ENCODE measurements at regions not wholly inside any gene's neighbourhood (a gene's known extent, or its start where the extent isn't known, plus 50 kb on each side); places are given as distances from the start of the nearest gene placed in this dataset.
"Not testable (repeated sequence)": the region's sequence is repeated elsewhere in the genome, so short reads cannot be mapped to it uniquely, and the experiment has no call there.

DNA sequence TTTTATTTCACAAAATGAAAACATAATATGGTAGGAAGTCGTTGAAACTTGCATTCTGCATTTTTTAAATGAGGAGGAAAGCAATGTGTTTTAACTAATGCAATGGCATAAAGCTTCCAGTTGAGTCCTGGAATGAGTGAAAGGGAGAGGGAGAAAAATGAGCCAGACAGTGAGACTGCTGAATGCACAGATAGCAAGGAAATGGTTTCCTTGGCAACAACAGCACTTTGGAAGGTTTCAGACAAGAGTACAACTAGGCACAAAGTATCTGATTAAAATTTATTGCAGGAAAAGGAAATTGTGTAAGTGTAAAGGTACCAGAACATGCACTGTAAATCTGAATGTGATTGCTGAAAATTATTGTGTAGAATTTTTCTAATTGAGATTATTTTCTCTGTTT, 320.1 kb upstream of the KYNU start:
- no peaks in the 10 kb centered on the region for H4K20me1 ChIP-seq (ENCODE audit: insufficient read depth, low read length)
- Mint-ChIP-seq H3K27me3 (ENCODE audit: low read depth in 3 of 3) (no peaks in the 10 kb centered on the region), H3K9me3 (peaks cover 0 to 4% (median 2%) of the 10 kb centered on the region in 7 donors), H3K27ac (no peak overlapping the region), H3K4me1 (no peaks in the 10 kb centered on the region), H3K4me3 (no peak overlapping the region), H3K36me3 (no peaks in the 10 kb centered on the region)
- no peaks in the 10 kb centered on the region for H3K4me1 ChIP-seq (ENCODE audit: control insufficient read depth in 1 of 2, insufficient read depth in 2 of 2, low read length in 2 of 2)
- TF ChIP-seq, protein P1, sequence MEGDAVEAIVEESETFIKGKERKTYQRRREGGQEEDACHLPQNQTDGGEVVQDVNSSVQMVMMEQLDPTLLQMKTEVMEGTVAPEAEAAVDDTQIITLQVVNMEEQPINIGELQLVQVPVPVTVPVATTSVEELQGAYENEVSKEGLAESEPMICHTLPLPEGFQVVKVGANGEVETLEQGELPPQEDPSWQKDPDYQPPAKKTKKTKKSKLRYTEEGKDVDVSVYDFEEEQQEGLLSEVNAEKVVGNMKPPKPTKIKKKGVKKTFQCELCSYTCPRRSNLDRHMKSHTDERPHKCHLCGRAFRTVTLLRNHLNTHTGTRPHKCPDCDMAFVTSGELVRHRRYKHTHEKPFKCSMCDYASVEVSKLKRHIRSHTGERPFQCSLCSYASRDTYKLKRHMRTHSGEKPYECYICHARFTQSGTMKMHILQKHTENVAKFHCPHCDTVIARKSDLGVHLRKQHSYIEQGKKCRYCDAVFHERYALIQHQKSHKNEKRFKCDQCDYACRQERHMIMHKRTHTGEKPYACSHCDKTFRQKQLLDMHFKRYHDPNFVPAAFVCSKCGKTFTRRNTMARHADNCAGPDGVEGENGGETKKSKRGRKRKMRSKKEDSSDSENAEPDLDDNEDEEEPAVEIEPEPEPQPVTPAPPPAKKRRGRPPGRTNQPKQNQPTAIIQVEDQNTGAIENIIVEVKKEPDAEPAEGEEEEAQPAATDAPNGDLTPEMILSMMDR (IDR thresholded peaks at IDR 0.05): no peak
- no peak overlapping the region for H2AFZ ChIP-seq (ENCODE audit: insufficient read depth, low read depth, low read length, poor library complexity, severe bottlenecking)
- no peak overlapping the region for H3K27ac ChIP-seq (ENCODE audit: low read depth in 1 of 2, low read length in 2 of 2)
- peaks cover 0 to 11% of the 10 kb centered on the region in 2 donors for H3K9me3 ChIP-seq (replicated peaks in 1 of 2; ENCODE audit: control insufficient read depth in 1 of 2, insufficient read depth in 1 of 2, low read length in 2 of 2)
- intact Hi-C loops (cut with micrococcal nuclease): no loop called here
- H3K4me3 ChIP-seq (replicated peaks in 1 of 3; ENCODE audit: low read depth in 2 of 3, low read length in 3 of 3): no peak overlapping the region
- DNase-seq: no peak
- no peak overlapping the region for H3K4me2 ChIP-seq (replicated peaks; ENCODE audit: extremely low read depth, low read length, poor library complexity, severe bottlenecking)
- H3K27me3 ChIP-seq (ENCODE audit: control insufficient read depth in 2 of 2, insufficient read depth in 2 of 2, low read length in 2 of 2): no peaks in the 10 kb centered on the region
- no CpG with 5 or more reads among the region's 1 CpG for WGBS (ENCODE audit: insufficient coverage)
- H3K36me3 ChIP-seq (replicated peaks in 1 of 2; ENCODE audit: control insufficient read depth in 1 of 2, insufficient read depth in 2 of 2, low read length in 2 of 2): no peaks in the 10 kb centered on the region
- no peak overlapping the region for H3K9ac ChIP-seq (ENCODE audit: insufficient read depth, low read length, poor library complexity, severe bottlenecking)
- no peaks in the 10 kb centered on the region for H3K79me2 ChIP-seq (ENCODE audit: insufficient read depth, low read length)

DNA sequence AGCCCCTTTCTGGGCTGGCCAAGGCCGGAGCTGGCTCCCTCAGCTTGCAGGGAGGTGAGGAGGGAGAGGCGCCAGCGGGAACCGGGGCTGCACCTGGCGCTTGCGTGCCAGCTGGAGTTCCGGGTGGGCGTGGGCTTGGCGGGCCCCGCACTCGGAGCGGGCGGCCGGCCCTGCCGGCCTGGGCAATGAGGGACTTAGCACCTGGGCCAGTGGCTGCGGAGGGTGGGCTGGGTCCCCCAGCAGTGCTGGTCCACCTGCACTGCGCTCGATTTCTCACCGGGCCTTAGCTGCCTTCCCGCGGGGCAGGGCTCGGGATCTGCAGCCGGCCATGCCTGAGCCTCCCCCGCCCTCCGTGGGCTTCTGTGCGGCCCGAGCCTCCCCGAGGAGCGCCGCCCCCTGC, 331.5 kb upstream of the KYNU start:
- H3K9me3 Mint-ChIP-seq: peaks cover 3 to 16% (median 10%) of the 10 kb centered on the region in 7 donors
- H3K4me3 Mint-ChIP-seq; H4K20me1 ChIP-seq (ENCODE audit: insufficient read depth, low read length); H3K27me3 Mint-ChIP-seq (ENCODE audit: low read depth in 3 of 3); DNase-seq; H3K4me2 ChIP-seq (replicated peaks; ENCODE audit: extremely low read depth, low read length, poor library complexity, severe bottlenecking); H3K4me1 Mint-ChIP-seq; H3K9ac ChIP-seq (ENCODE audit: insufficient read depth, low read length, poor library complexity, severe bottlenecking); H3K27me3 ChIP-seq (ENCODE audit: control insufficient read depth in 2 of 2, insufficient read depth in 2 of 2, low read length in 2 of 2); H3K27ac Mint-ChIP-seq; H3K79me2 ChIP-seq (ENCODE audit: insufficient read depth, low read length); H2AFZ ChIP-seq (ENCODE audit: insufficient read depth, low read depth, low read length, poor library complexity, severe bottlenecking); H3K36me3 ChIP-seq (replicated peaks in 1 of 2; ENCODE audit: control insufficient read depth in 1 of 2, insufficient read depth in 2 of 2, low read length in 2 of 2); H3K36me3 Mint-ChIP-seq; H3K4me3 ChIP-seq (replicated peaks in 1 of 3; ENCODE audit: low read depth in 2 of 3, low read length in 3 of 3); H3K4me1 ChIP-seq (ENCODE audit: control insufficient read depth in 1 of 2, insufficient read depth in 2 of 2, low read length in 2 of 2); intact Hi-C loops (cut with micrococcal nuclease); H3K27ac ChIP-seq (ENCODE audit: low read depth in 1 of 2, low read length in 2 of 2): not testable (repeated sequence)
- peaks cover 5 to 16% of the 10 kb centered on the region in 2 donors for H3K9me3 ChIP-seq (replicated peaks in 1 of 2; ENCODE audit: control insufficient read depth in 1 of 2, insufficient read depth in 1 of 2, low read length in 2 of 2)
- WGBS (ENCODE audit: insufficient coverage): over 99% methylated on average over 28 of the region's 30 CpGs
